NCI-H128 (cell line): ENCODE measurements at regions not wholly inside any gene's neighbourhood (a gene's known extent, or its start where the extent isn't known, plus 50 kb on each side); places are given as distances from the start of the nearest gene placed in this dataset.

Source experiments
- DNase-seq: peaks from one replicate; lab custom pipeline; 2025; ENCODE audit not compliant: unreplicated experiment; lab: John Stamatoyannopoulos, UW

- no peak for DNase-seq
Measured at GRCh38 chr12:61823102-61823501, 437.1 kb upstream of the USP15 start.

DNA sequence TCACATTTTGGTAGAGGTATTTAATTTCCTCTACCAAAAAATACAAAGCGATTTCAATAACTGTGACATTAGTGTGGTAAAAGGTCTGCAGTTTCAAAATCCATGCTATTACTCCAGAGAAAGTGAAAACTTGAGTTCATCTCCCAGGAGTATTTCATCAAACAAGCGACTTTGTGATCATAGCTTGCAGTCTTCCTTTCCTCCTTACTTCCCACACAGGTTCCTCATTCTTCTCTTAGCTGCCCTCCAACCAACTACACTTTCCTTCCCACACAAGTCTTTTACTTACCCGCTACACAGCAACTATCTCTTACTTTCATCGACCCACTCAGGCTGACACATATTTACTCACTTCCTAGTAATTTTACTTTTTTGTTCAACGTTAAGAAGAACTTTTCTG, 413.4 kb upstream of the USP15 start:
- no peak for DNase-seq

DNA sequence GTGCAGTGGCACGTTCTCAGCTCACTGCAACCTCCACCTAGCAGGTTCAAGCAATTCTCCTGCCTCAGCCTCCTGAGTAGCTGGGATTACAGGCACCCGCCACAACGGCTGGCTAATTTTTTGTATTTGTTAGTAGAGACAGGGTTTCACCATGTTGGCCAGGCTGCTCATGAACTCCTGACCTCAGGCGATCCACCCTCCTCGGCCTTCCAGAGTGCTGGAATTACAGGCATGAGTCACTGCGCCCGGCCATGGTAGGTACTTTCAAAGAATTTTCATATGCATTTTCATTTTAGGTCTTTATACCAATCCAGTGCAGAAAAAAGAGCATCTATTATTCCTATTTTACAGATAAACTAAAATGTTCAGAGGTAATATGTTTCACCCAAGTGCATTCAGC, 411.3 kb upstream of the USP15 start:
- DNase-seq, result no peak

DNA sequence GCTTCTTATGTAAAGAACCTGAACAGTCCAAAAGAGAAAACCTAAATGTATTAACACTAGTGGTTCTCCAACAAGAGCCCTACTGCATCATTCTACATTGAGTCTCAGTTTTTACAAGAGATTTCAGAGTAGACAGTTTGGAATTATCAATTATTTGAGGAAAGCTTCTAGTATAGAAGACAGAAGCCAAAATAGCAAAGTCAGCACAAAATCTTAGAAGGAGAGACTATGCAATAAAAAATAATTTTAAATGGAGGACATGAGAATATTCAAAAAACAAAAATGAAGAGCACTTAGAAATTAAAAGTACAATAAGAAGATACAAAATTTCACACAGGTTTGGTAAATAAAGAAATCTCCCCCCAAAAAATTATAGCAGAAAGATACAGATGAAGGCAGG, 406.3 kb upstream of the USP15 start:
- no peak for DNase-seq

GRCh38 chr12:61854902-61855301, 405.3 kb upstream of the USP15 start:
- no peak for DNase-seq

DNA sequence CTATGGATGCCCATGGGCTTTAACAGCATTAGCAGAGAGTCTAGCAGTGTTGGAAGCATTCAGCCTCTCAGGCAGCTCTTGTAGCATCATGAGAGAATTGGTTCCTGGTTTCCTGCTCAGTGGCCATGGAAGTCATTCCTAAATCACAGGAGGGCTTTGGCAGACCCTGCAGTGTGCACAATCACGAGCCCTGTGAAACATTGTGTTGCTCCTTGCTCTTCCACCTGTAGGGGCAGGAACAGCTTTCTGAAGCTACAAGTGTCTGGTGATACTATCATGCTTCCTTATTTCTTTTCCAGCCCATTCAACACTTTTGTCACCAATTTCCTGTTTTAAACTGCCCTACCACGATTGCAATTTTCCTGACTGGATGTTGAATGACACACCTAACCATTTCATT, 402.2 kb upstream of the USP15 start:
- DNase-seq, result no peak

DNA sequence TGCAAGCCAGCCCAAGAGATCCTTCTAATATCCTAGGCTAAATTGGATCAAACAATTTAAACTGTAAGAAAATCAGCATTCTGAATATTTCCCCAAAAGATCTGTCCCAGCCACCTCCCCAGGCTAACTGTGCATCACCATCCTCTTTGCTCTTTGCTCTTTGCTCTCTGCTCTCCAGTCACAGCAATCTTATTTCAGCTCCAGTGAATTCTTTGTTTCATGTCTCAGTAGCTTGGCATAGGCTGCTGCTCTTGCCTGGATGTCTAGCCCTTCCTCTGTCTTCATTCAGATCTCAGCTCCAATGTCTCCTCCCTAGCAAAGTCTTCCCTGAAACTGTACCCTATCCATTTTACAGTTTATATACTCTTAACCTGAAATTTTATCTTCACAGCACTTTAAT, 399.8 kb upstream of the USP15 start:
- no peak for DNase-seq

DNA sequence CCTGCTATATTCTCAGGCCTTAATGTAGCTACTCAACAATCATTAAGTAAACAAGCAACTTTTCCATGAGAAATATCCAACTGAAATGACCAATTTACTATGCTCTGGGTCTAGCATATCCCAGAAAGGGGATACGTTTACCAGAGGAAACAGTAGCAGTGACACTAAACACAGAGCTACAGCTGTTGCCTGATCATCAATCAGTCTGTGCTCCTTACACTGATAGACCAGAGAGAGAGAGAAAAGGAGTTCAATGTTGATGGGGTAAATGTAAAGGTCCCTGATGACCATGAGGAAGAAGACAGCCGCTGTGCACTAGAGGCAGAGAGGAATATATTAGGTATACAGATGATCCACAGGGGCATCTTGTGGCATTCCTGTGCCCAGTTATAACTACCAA, 397.2 kb upstream of the USP15 start:
- DNase-seq, result no peak

- DNase-seq, result no peak
Measured at GRCh38 chr12:61863811-61864210, 396.4 kb upstream of the USP15 start.

GRCh38 chr12:61869796-61870195, 390.4 kb upstream of the USP15 start:
- no peak for DNase-seq

DNA sequence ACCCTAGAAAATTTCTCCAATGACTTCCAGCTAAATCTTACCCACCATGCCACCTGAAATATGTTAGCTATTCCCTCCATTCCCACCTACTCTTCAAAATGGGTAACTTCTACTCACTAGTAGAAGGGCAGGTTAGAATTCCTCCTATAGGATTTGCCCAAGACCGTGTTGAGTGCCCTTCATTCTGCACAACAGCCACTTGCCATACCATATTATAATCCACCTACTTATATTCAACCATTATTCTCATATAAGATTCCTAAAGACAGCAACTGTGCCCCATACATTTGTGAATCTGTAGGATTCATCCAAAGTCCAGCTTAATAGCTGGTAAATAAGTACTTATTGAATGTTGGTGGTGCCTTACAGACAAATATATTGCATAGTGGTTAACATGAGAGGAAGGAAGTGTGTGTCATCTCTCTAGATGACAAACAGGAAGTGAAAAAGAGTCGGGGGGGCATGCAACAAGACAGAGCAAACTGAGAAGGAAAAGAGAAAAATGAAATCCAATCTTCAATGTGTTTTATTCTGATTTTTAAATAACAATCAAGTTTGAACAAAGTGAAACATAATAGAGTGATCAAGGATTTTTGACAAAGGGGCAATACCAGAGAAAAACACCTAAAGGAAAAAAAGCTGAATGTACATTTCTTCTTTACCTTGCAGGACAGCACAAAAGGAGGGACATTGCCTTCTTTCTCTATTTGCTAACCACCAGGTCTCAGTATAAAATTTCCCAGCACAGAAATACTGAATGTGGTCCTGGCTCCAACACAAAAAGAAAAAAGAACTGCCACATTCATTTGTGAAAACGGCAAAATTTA, 389.3 kb upstream of the USP15 start:
- DNase-seq, result no peak

GRCh38 chr12:61871485-61871810, 388.8 kb upstream of the USP15 start:
- DNase-seq, result no peak

GRCh38 chr12:61879229-61879628, 381.0 kb upstream of the USP15 start:
- DNase-seq, result no peak

GRCh38 chr12:61880186-61880585, 380.0 kb upstream of the USP15 start:
- DNase-seq, result no peak

DNA sequence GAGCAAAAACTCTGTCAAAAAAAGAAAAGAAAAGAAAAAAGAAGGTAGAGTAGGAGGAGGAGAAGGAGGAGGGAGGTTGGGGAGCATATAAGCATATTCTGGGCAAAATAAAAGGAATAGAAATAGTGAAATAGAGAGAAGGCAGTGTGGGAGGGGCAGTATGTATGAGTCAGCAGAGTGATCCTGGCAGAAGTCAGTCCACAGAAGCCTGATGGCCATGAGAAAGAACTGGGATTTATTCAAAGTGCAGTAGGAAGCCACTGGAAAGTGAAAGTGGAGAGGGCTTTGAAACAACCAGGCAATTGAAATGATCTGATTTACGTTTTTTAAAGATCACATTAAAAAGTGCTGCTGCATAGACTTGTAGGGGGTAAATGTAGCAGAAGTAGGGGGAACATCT, 368.6 kb upstream of the USP15 start:
- DNase-seq, result no peak

GRCh38 chr12:61894168-61894567, 366.0 kb upstream of the USP15 start:
- DNase-seq, result no peak

GRCh38 chr12:61896436-61896835, 363.8 kb upstream of the USP15 start:
- DNase-seq, result no peak

DNA sequence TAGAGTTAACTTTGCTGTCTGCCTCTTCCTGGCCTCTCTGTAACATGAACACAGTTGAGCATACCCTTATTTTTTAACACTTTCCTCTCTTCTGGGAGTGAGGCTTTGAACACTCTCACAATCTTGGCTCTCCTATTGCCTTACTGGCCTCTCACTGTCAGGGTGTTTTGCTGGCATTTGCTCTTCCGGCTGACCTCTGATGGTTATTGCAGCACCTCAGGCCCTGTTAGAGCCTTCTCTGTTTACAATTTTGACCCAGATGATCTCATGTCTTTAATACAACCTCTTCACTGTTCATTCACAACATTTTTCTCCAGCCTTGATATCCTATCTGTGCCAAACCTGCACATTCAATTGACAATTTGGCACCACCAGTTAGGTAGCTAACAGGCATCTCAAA, 357.8 kb upstream of the USP15 start:
- DNase-seq, result no peak

- DNase-seq, result no peak
Measured at GRCh38 chr12:61911113-61911512, 349.1 kb upstream of the USP15 start.

GRCh38 chr12:61915420-61915819, 344.8 kb upstream of the USP15 start:
- DNase-seq, result no peak

DNA sequence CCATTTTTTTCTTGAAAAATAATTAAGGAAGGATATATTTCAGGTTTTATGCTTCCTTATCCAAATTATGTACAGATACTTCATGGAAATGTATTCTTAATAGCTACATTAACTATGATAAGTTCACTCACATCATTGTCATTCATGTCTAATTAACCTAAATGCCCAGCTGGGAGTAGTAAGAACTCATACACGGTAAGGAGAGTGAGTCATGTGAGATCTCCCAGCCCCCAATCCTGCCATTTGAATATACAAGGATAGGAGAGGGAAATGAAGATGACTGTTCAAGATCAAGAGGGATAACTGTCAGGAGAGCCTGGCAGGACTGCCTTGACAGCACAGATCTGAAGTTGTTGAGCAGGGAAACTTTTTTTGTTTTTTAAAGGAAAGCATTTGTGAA, 343.4 kb upstream of the USP15 start:
- DNase-seq, result no peak

GRCh38 chr12:61919686-61920085, 340.5 kb upstream of the USP15 start:
- DNase-seq, result no peak

DNA sequence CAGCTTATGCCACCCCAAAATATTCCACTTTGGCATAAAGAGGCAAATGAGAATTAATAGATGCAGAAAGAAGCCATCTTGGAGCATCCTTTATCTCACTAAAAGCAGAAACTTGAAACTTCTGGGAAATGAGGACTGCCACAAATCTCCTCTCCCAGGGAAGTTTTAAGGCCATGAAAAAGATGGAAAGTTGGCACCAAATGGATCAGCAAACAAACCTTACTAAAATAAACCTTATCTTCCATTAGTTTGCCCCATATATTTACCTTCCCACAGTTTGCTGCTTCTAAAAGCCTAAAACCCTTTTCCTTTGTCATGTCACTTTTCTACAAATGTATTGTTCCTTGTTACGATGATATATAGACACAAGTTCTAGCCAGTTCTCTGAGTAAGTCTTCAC, 340.0 kb upstream of the USP15 start:
- DNase-seq, result no peak
